OCI-LY1 (cell line): ENCODE measurements at regions not wholly inside any gene's neighbourhood (a gene's known extent, or its start where the extent isn't known, plus 50 kb on each side); places are given as distances from the start of the nearest gene placed in this dataset.

ENCODE experiments used
- H2AFZ ChIP-seq: fragments of 200-600 bp; sonication (generic), shearing (Covaris generic); 2 replicates; pipeline ENCODE4 v1.6.0; 2014; ENCODE audit warnings: antibody characterized with exemption, mild to moderate bottlenecking, low read length
- H3F3A ChIP-seq: fragments of 200-600 bp; sonication (generic), shearing (Covaris generic); 2 replicates; pipeline ENCODE4 v1.6.0; 2014; ENCODE audit warnings: mild to moderate bottlenecking, antibody characterized with exemption, low read length, moderate library complexity; ENCODE audit not compliant: insufficient read depth
- H3K27ac ChIP-seq: fragments of 200-600 bp; sonication (generic); 2 replicates; pipeline ENCODE4 v1.5.1; 2014; ENCODE audit warnings: low read length, mixed run types, mild to moderate bottlenecking, low read depth; ENCODE audit not compliant: poor library complexity, severe bottlenecking
- H3K27me3 ChIP-seq: fragments of 200-600 bp; sonication (generic); 2 replicates; pipeline ENCODE4 v1.6.0; 2014; ENCODE audit warnings: antibody characterized with exemption, mild to moderate bottlenecking, low read length, moderate library complexity; ENCODE audit not compliant: insufficient read depth
- H3K36me3 ChIP-seq: fragments of 200-600 bp; sonication (generic); 2 replicates; pipeline ENCODE4 v1.6.1; 2014; ENCODE audit warnings: mild to moderate bottlenecking, antibody characterized with exemption, low read length, moderate library complexity, mixed read lengths; ENCODE audit not compliant: insufficient read depth
- H3K4me1 ChIP-seq: fragments of 200-600 bp; sonication (generic); 2 replicates; pipeline ENCODE4 v1.5.1; 2014; ENCODE audit warnings: mild to moderate bottlenecking, low read length, moderate library complexity; ENCODE audit not compliant: insufficient read depth, severe bottlenecking
- H3K4me2 ChIP-seq: fragments of 200-600 bp; sonication (generic), shearing (Covaris generic); 2 replicates; pipeline ENCODE4 v1.6.1; 2014; ENCODE audit warnings: low read length
- H3K4me3 ChIP-seq: fragments of 200-600 bp; sonication (generic); 2 replicates; pipeline ENCODE4 v1.5.1; 2014; ENCODE audit warnings: low read length, low read depth, mild to moderate bottlenecking, mixed read lengths; ENCODE audit not compliant: poor library complexity, severe bottlenecking
- H3K79me2 ChIP-seq: fragments of 200-600 bp; shearing (Covaris generic); 2 replicates; pipeline ENCODE4 v1.6.1; 2016; ENCODE audit warnings: mixed run types, low read length, mixed read lengths; ENCODE audit not compliant: insufficient read depth
- H3K9ac ChIP-seq: fragments of 200-600 bp; sonication (generic), shearing (Covaris generic); 2 replicates; pipeline ENCODE4 v1.6.1; 2014; ENCODE audit warnings: mild to moderate bottlenecking, low read length, mixed read lengths
- H3K9me2 ChIP-seq: fragments of 200-600 bp; sonication (generic), shearing (Covaris generic); 2 replicates; pipeline ENCODE4 v1.6.1; 2014; ENCODE audit warnings: low read depth, mild to moderate bottlenecking, low read length, mixed read lengths
- H3K9me3 ChIP-seq: fragments of 200-600 bp; shearing (Covaris generic); 2 replicates; pipeline ENCODE4 v1.6.1; 2014; ENCODE audit warnings: low read length, mixed read lengths
- H4K20me1 ChIP-seq: fragments of 200-600 bp; sonication (generic), shearing (Covaris generic); 2 replicates; pipeline ENCODE4 v1.6.0; 2016; ENCODE audit warnings: mild to moderate bottlenecking, low read length; ENCODE audit not compliant: insufficient read depth
- EZH2 ChIP-seq: fragments of 200-600 bp; sonication (generic), shearing (Covaris generic); IDR thresholded peaks from 2 replicates; pipeline ENCODE4 v1.8.0; 2017; ENCODE audit warnings: borderline replicate concordance, mixed run types, mild to moderate bottlenecking, antibody characterized with exemption, low read length, moderate library complexity, mixed read lengths
- TF ChIP-seq, protein P1 (sequence below): fragments of 200-600 bp; sonication (generic), shearing (Covaris generic); IDR thresholded peaks from 2 replicates; pipeline ENCODE4 v1.5.1; 2017; ENCODE audit warnings: mild to moderate bottlenecking, antibody characterized with exemption, low read length, moderate library complexity, mixed read lengths

DNA sequence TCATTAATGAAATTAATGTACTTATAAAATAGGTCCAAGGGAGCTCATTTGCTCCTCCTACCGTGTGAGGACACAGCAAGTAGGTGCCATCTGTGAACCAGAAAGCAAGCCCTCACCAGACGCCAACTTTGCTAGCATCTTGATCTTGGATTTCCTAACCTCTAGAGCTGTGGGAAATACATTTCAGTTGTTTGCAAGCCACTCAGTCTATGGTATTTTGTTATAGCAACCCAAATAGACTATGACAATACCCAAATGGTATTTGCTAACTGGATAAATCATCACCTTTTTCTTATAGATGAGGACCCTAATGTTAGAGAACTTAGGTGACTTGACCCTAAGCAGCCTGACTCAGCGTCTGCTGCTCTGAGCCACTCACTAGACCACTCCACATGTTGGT lies 379.6 kb downstream of the HRH4 start:
- no peak for TF ChIP-seq EZH2
- TF ChIP-seq, protein P1, sequence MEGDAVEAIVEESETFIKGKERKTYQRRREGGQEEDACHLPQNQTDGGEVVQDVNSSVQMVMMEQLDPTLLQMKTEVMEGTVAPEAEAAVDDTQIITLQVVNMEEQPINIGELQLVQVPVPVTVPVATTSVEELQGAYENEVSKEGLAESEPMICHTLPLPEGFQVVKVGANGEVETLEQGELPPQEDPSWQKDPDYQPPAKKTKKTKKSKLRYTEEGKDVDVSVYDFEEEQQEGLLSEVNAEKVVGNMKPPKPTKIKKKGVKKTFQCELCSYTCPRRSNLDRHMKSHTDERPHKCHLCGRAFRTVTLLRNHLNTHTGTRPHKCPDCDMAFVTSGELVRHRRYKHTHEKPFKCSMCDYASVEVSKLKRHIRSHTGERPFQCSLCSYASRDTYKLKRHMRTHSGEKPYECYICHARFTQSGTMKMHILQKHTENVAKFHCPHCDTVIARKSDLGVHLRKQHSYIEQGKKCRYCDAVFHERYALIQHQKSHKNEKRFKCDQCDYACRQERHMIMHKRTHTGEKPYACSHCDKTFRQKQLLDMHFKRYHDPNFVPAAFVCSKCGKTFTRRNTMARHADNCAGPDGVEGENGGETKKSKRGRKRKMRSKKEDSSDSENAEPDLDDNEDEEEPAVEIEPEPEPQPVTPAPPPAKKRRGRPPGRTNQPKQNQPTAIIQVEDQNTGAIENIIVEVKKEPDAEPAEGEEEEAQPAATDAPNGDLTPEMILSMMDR = no peak
- no peak overlapping the region for H2AFZ ChIP-seq
- no peak overlapping the region for H3K4me2 ChIP-seq
- no peak overlapping the region for H3K27ac ChIP-seq
- H3K27me3 ChIP-seq = no peaks in the 10 kb centered on the region
- H4K20me1 ChIP-seq = no peaks in the 10 kb centered on the region
- H3K4me1 ChIP-seq = no peaks in the 10 kb centered on the region
- no peaks in the 10 kb centered on the region for H3K79me2 ChIP-seq
- H3K9me3 ChIP-seq = no peaks in the 10 kb centered on the region
- H3K9me2 ChIP-seq = no peaks in the 10 kb centered on the region
- no peaks in the 10 kb centered on the region for H3F3A ChIP-seq
- H3K4me3 ChIP-seq = no peak overlapping the region
- no peak overlapping the region for H3K9ac ChIP-seq
- H3K36me3 ChIP-seq = no peaks in the 10 kb centered on the region

DNA sequence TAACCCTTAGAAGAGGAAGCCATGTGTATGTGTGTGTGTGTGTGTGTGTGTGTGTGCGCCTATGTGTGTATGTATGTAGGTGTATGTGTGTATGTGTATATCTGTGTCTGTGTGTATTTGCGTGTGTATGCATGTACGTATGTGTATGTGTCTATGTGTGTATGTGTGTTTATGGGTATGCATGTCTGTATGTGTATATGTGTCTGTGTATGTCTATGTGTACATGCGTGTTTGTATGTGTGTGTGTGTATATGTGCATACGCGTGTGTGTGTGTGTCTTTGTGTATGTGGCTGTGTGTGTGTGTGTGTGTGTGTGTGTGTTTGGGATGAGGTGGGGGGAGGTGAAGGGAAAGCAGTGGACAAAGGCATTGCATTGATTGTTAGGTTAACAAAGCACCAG lies 380.2 kb downstream of the HRH4 start:
- no peaks in the 10 kb centered on the region for H3K79me2 ChIP-seq
- H3K27ac ChIP-seq = no peak overlapping the region
- no peaks in the 10 kb centered on the region for H3K9me3 ChIP-seq
- H3K4me1 ChIP-seq = no peaks in the 10 kb centered on the region
- no peaks in the 10 kb centered on the region for H3K27me3 ChIP-seq
- no peaks in the 10 kb centered on the region for H3K36me3 ChIP-seq
- H4K20me1 ChIP-seq = no peaks in the 10 kb centered on the region
- TF ChIP-seq, protein P1 = no peak
- no peak overlapping the region for H3K4me3 ChIP-seq
- no peak overlapping the region for H3K9ac ChIP-seq
- no peak overlapping the region for H3K4me2 ChIP-seq
- no peak overlapping the region for H2AFZ ChIP-seq
- no peaks in the 10 kb centered on the region for H3K9me2 ChIP-seq
- no peaks in the 10 kb centered on the region for H3F3A ChIP-seq

GRCh38 chr18:24841536-24841935 lies 381.1 kb downstream of the HRH4 start:
- H2AFZ ChIP-seq = no peak overlapping the region
- H3K4me1 ChIP-seq = no peaks in the 10 kb centered on the region
- no peak overlapping the region for H3K4me2 ChIP-seq
- H3K4me3 ChIP-seq = no peak overlapping the region
- no peak overlapping the region for H3K27ac ChIP-seq
- H3K36me3 ChIP-seq = no peaks in the 10 kb centered on the region
- no peaks in the 10 kb centered on the region for H3K9me2 ChIP-seq
- H3K79me2 ChIP-seq = no peaks in the 10 kb centered on the region
- no peak for TF ChIP-seq EZH2
- TF ChIP-seq, protein P1 = no peak
- no peaks in the 10 kb centered on the region for H3K9me3 ChIP-seq
- H3F3A ChIP-seq = no peaks in the 10 kb centered on the region
- no peaks in the 10 kb centered on the region for H3K27me3 ChIP-seq
- no peak overlapping the region for H3K9ac ChIP-seq
- H4K20me1 ChIP-seq = no peaks in the 10 kb centered on the region
